ENCODE measurements at regions not wholly inside any gene's neighbourhood (a gene's known extent, or its start where the extent isn't known, plus 50 kb on each side); places are given as distances from the start of the nearest gene placed in this dataset.

GRCh38 chr5:58235299-58235698 lies 224.6 kb downstream of the PLK2 start:
- H3K9me3 ChIP-seq (ENCODE audit: low read depth, low read length, poor library complexity, severe bottlenecking), result no peaks in the 10 kb centered on the region
- DNase-seq (ENCODE audit: low spot score), result no peak
- no peak overlapping the region for H3K4me3 ChIP-seq (ENCODE audit: low read depth, low read length, poor library complexity, severe bottlenecking)
- BruUV-seq (replicated peaks), result no TSS peak
- ChIA-PET CTCF (no interaction called here), POLR2A (ENCODE audit: low non-redundant PET) (interaction anchor here (0.6 kb wide), 1 partner anchor 12 kb away, joined by 3 read pairs; no protein-coding TSS in a partner anchor)
- TF ChIP-seq EZH2 (IDR thresholded peaks at IDR 0.05; ENCODE audit: borderline replicate concordance, low read depth, low read length, poor library complexity, severe bottlenecking) (no peak), CTCF (conservative IDR thresholded peaks at IDR 0.05; ENCODE audit: low read depth, low read length) (no peak)
- H3K4me1 ChIP-seq (ENCODE audit: insufficient read depth, low read length, poor library complexity, severe bottlenecking), result no peaks in the 10 kb centered on the region
- no peak overlapping the region for H3K27ac ChIP-seq (ENCODE audit: low read depth, low read length, poor library complexity, severe bottlenecking)
- intact Hi-C loops (cut with micrococcal nuclease; ENCODE audit: unreplicated experiment), result no loop called here
- no peaks in the 10 kb centered on the region for H3K27me3 ChIP-seq (replicated peaks; ENCODE audit: insufficient read depth, low read depth, low read length, poor library complexity)
- no peaks in the 10 kb centered on the region for H3K36me3 ChIP-seq (ENCODE audit: insufficient read depth, low read length, poor library complexity, severe bottlenecking)

GRCh38 chr5:58232130-58232529 lies 227.8 kb downstream of the PLK2 start:
- Histone ChIP-seq H3K9me3 (ENCODE audit: low read depth, low read length, poor library complexity, severe bottlenecking) (no peaks in the 10 kb centered on the region), H3K4me3 (ENCODE audit: low read depth, low read length, poor library complexity, severe bottlenecking) (no peak overlapping the region), H3K27me3 (replicated peaks; ENCODE audit: insufficient read depth, low read depth, low read length, poor library complexity) (no peaks in the 10 kb centered on the region), H3K4me1 (ENCODE audit: insufficient read depth, low read length, poor library complexity, severe bottlenecking) (no peaks in the 10 kb centered on the region), H3K36me3 (ENCODE audit: insufficient read depth, low read length, poor library complexity, severe bottlenecking) (no peaks in the 10 kb centered on the region), H3K27ac (ENCODE audit: low read depth, low read length, poor library complexity, severe bottlenecking) (no peak overlapping the region)
- intact Hi-C loops (cut with micrococcal nuclease; ENCODE audit: unreplicated experiment), result no loop called here
- ChIA-PET CTCF (no interaction called here), POLR2A (ENCODE audit: low non-redundant PET) (no interaction called here)
- BruUV-seq (replicated peaks), result no TSS peak
- no peak for DNase-seq (ENCODE audit: low spot score)
- TF ChIP-seq EZH2 (IDR thresholded peaks at IDR 0.05; ENCODE audit: borderline replicate concordance, low read depth, low read length, poor library complexity, severe bottlenecking) (no peak), CTCF (conservative IDR thresholded peaks at IDR 0.05; ENCODE audit: low read depth, low read length) (no peak)

GRCh38 chr5:58231041-58231440 lies 228.8 kb downstream of the PLK2 start:
- H3K9me3 ChIP-seq (ENCODE audit: low read depth, low read length, poor library complexity, severe bottlenecking), result no peaks in the 10 kb centered on the region
- no peaks in the 10 kb centered on the region for H3K4me1 ChIP-seq (ENCODE audit: insufficient read depth, low read length, poor library complexity, severe bottlenecking)
- POLR2A ChIA-PET (ENCODE audit: low non-redundant PET), result no interaction called here
- no peaks in the 10 kb centered on the region for H3K27me3 ChIP-seq (replicated peaks; ENCODE audit: insufficient read depth, low read depth, low read length, poor library complexity)
- TF ChIP-seq CTCF (conservative IDR thresholded peaks at IDR 0.05; ENCODE audit: low read depth, low read length) (no peak), EZH2 (IDR thresholded peaks at IDR 0.05; ENCODE audit: borderline replicate concordance, low read depth, low read length, poor library complexity, severe bottlenecking) (no peak)
- CTCF ChIA-PET, result no interaction called here
- no peak for DNase-seq (ENCODE audit: low spot score)
- no TSS peak for BruUV-seq (replicated peaks)
- no peak overlapping the region for H3K4me3 ChIP-seq (ENCODE audit: low read depth, low read length, poor library complexity, severe bottlenecking)
- intact Hi-C loops (cut with micrococcal nuclease; ENCODE audit: unreplicated experiment), result no loop called here
- H3K27ac ChIP-seq (ENCODE audit: low read depth, low read length, poor library complexity, severe bottlenecking), result no peak overlapping the region
- H3K36me3 ChIP-seq (ENCODE audit: insufficient read depth, low read length, poor library complexity, severe bottlenecking), result no peaks in the 10 kb centered on the region
